Mesenchymal stem cell (in vitro differentiated cells and primary cell): ENCODE measurements at regions not wholly inside any gene's neighbourhood (a gene's known extent, or its start where the extent isn't known, plus 50 kb on each side); places are given as distances from the start of the nearest gene placed in this dataset.

Experiments
- DNase-seq: peaks from one replicate; pipeline ENCODE4 v3.0.0-alpha.2; 2013
- H2AFZ ChIP-seq: one replicate; pipeline ENCODE4 v1.6.1; 2013; ENCODE audit warnings: low read depth, mild to moderate bottlenecking, control low read depth, inconsistent platforms, low read length, moderate library complexity
- H2AK5ac ChIP-seq: 2 replicates; pipeline ENCODE4 v1.6.1; 2013; ENCODE audit warnings: low read length, moderate library complexity, mild to moderate bottlenecking, inconsistent platforms; ENCODE audit not compliant: severe bottlenecking
- H2BK120ac ChIP-seq: one replicate; pipeline ENCODE4 v1.6.1; 2013; ENCODE audit warnings: low read depth, mild to moderate bottlenecking, inconsistent platforms, low read length, moderate library complexity
- H2BK12ac ChIP-seq, 2 experiments: one replicate each; pipeline ENCODE4 v1.6.1; 2013; ENCODE audit warnings: inconsistent platforms in 2 of 2, low read length in 2 of 2, mild to moderate bottlenecking in 2 of 2, moderate library complexity in 2 of 2, control low read depth in 1 of 2
- H2BK15ac ChIP-seq: one replicate; pipeline ENCODE4 v1.6.1; 2013; ENCODE audit warnings: mild to moderate bottlenecking, low read depth, inconsistent platforms; ENCODE audit not compliant: poor library complexity, severe bottlenecking
- H2BK5ac ChIP-seq: 2 replicates; pipeline ENCODE4 v1.6.1; 2013; ENCODE audit warnings: low read depth, mild to moderate bottlenecking, low read length, control low read depth, inconsistent platforms; ENCODE audit not compliant: poor library complexity, severe bottlenecking
- H3K14ac ChIP-seq, 2 experiments: one replicate each; pipeline ENCODE4 v1.6.1; 2013; ENCODE audit warnings: inconsistent platforms in 2 of 2, low read length in 2 of 2, control low read depth in 1 of 2, mild to moderate bottlenecking in 1 of 2, moderate library complexity in 1 of 2
- H3K18ac ChIP-seq, 2 experiments: one replicate each; pipeline ENCODE4 v1.6.1; 2013; ENCODE audit warnings: inconsistent platforms in 2 of 2, low read length in 2 of 2, control low read depth in 1 of 2, low read depth in 1 of 2, mild to moderate bottlenecking in 1 of 2
- H3K23ac ChIP-seq, 2 experiments: one replicate each; pipeline ENCODE4 v1.6.1; 2013; ENCODE audit warnings: inconsistent platforms in 2 of 2, low read length in 2 of 2, mild to moderate bottlenecking in 2 of 2, moderate library complexity in 2 of 2, control low read depth in 1 of 2
- H3K27ac ChIP-seq: 2 replicates; pipeline ENCODE4 v1.5.1; 2013; ENCODE audit warnings: mild to moderate bottlenecking, moderate library complexity, low read length, control low read depth, inconsistent platforms; ENCODE audit not compliant: poor library complexity, severe bottlenecking
- H3K27me3 ChIP-seq, 2 experiments: 2 replicates each; pipeline versions ENCODE4 v1.6.1 to v1.7.0; 2013; ENCODE audit warnings: low read length in 2 of 2, mild to moderate bottlenecking in 2 of 2, moderate library complexity in 2 of 2, control low read depth in 1 of 2, inconsistent platforms in 1 of 2; ENCODE audit not compliant: control insufficient read depth in 1 of 2, insufficient read depth in 1 of 2
- H3K36me3 ChIP-seq, 2 experiments: 2 replicates each; pipeline versions ENCODE4 v1.6.1 to v1.7.0; 2013; ENCODE audit warnings: low read length in 2 of 2, control low read depth in 1 of 2, inconsistent platforms in 1 of 2, low read depth in 1 of 2, mild to moderate bottlenecking in 1 of 2; ENCODE audit not compliant: insufficient read depth in 2 of 2, control insufficient read depth in 1 of 2
- H3K4ac ChIP-seq, 2 experiments: one replicate each; pipeline ENCODE4 v1.6.1; 2013; ENCODE audit warnings: inconsistent platforms in 2 of 2, low read length in 2 of 2, mild to moderate bottlenecking in 2 of 2, moderate library complexity in 2 of 2, control low read depth in 1 of 2, low read depth in 1 of 2
- H3K4me1 ChIP-seq: 2 replicates; pipeline ENCODE4 v1.6.1; 2013; ENCODE audit warnings: low read depth, low read length, control low read depth; ENCODE audit not compliant: control insufficient read depth, insufficient read depth
- H3K4me2 ChIP-seq: 2 replicates; pipeline ENCODE4 v1.6.1; 2013; ENCODE audit warnings: low read length, mild to moderate bottlenecking, inconsistent platforms; ENCODE audit not compliant: poor library complexity, severe bottlenecking
- H3K4me3 ChIP-seq, 2 experiments: 2 replicates each; pipeline versions ENCODE4 v1.5.1 to v1.7.0; 2013; ENCODE audit warnings: low read length in 2 of 2, mild to moderate bottlenecking in 2 of 2, control low read depth in 1 of 2, low read depth in 1 of 2; ENCODE audit not compliant: insufficient read depth in 1 of 2
- H3K79me1 ChIP-seq: replicated peaks from 2 replicates; pipeline ENCODE4 v1.6.1; 2013; ENCODE audit warnings: mild to moderate bottlenecking, control low read depth, low read length, inconsistent platforms; ENCODE audit not compliant: poor library complexity, severe bottlenecking
- H3K9ac ChIP-seq: 2 replicates; pipeline ENCODE4 v1.7.0; 2013; ENCODE audit warnings: mild to moderate bottlenecking, low read length, moderate library complexity
- H3K9me3 ChIP-seq: 2 replicates; pipeline ENCODE4 v1.7.0; 2013; ENCODE audit warnings: mild to moderate bottlenecking, low read length; ENCODE audit not compliant: control insufficient read depth
- H4K8ac ChIP-seq: one replicate; pipeline ENCODE4 v1.6.1; 2013; ENCODE audit warnings: inconsistent platforms, mild to moderate bottlenecking, low read length, moderate library complexity
- H4K91ac ChIP-seq: one replicate; pipeline ENCODE4 v1.6.1; 2013; ENCODE audit warnings: mild to moderate bottlenecking, low read length, inconsistent platforms
- WGBS: methylation state at CpG from one replicate; pipeline ENCODE4 v1.1.7; 2013; ENCODE audit warnings: mixed read lengths; 5-methylcytosine and 5-hydroxymethylcytosine counted together

DNA sequence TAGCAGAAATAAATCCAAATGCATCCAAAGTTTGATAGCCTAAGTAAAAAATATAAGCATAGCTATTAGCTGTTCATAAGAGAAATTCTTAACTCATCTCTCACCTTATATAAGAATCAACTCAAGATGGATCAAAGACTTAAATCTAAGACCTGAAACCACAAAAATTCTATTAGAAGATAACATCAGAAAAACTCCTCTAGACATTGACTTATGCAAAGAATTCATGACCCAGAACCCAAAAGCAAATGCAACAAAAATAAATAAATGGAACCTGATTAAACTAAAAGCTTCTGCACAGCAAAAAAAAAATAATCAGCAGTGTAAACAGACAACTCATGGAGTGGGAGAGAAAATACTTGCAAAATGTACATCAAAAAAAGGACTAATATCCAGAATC lies 184.3 kb downstream of the TFAP2A start:
- no peak overlapping the region for H3K9ac ChIP-seq
- no peak overlapping the region for H2BK12ac ChIP-seq
- no peaks in the 10 kb centered on the region for H3K79me1 ChIP-seq
- H3K4ac ChIP-seq = no peak overlapping the region
- H2AFZ ChIP-seq = no peak overlapping the region
- no peak overlapping the region for H3K14ac ChIP-seq
- no peak overlapping the region for H2BK15ac ChIP-seq
- H3K4me3 ChIP-seq = no peak overlapping the region
- no peaks in the 10 kb centered on the region for H3K27me3 ChIP-seq
- no peak overlapping the region for H4K91ac ChIP-seq
- H3K27ac ChIP-seq = no peak overlapping the region
- no peak overlapping the region for H3K23ac ChIP-seq
- no peak overlapping the region for H2BK5ac ChIP-seq
- no peak overlapping the region for H4K8ac ChIP-seq
- no peak for DNase-seq
- peaks cover 11% of the 10 kb centered on the region for H3K9me3 ChIP-seq
- no peak overlapping the region for H2AK5ac ChIP-seq
- H3K36me3 ChIP-seq = no peaks in the 10 kb centered on the region
- H2BK120ac ChIP-seq = no peak overlapping the region
- H3K4me2 ChIP-seq = no peak overlapping the region
- no peak overlapping the region for H3K18ac ChIP-seq
- H3K4me1 ChIP-seq = no peaks in the 10 kb centered on the region

DNA sequence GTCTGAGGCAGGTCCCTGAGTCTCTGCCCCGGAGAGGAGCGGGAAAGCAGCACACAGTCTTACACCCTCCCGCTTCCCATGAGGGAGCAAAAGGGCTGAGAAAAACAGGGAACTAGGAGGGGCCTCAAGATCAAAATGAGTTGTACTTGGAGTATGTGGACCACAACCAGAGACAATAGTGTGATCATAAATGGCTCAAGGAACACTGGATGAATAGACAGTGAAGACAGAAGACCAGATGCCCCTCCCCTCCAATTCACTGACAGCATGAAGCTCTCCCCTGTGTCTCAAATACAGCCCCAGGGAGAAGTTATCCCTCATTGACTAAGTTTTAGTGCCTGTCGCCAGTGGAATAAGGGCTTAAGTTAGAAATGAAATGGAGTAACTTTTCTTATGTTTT lies 191.0 kb downstream of the TFAP2A start:
- H4K91ac ChIP-seq = no peak overlapping the region
- H2AK5ac ChIP-seq = no peak overlapping the region
- H3K23ac ChIP-seq = no peak overlapping the region
- H3K18ac ChIP-seq = no peak overlapping the region
- H3K4me2 ChIP-seq = no peak overlapping the region
- peaks cover 23% of the 10 kb centered on the region for H3K9me3 ChIP-seq
- no peak overlapping the region for H2BK12ac ChIP-seq
- H3K36me3 ChIP-seq = no peaks in the 10 kb centered on the region
- H3K9ac ChIP-seq = no peak overlapping the region
- H3K14ac ChIP-seq = no peak overlapping the region
- 90% methylated on average over 4 of the region's 4 CpGs for WGBS
- H3K4me3 ChIP-seq = no peak overlapping the region
- no peak overlapping the region for H4K8ac ChIP-seq
- no peak overlapping the region for H2BK15ac ChIP-seq
- H2AFZ ChIP-seq = no peak overlapping the region
- no peak overlapping the region for H3K27ac ChIP-seq
- no peak overlapping the region for H3K4ac ChIP-seq
- DNase-seq = no peak
- no peak overlapping the region for H2BK5ac ChIP-seq
- H3K27me3 ChIP-seq = no peaks in the 10 kb centered on the region
- H3K4me1 ChIP-seq = no peaks in the 10 kb centered on the region
- no peak overlapping the region for H2BK120ac ChIP-seq
- no peaks in the 10 kb centered on the region for H3K79me1 ChIP-seq

DNA sequence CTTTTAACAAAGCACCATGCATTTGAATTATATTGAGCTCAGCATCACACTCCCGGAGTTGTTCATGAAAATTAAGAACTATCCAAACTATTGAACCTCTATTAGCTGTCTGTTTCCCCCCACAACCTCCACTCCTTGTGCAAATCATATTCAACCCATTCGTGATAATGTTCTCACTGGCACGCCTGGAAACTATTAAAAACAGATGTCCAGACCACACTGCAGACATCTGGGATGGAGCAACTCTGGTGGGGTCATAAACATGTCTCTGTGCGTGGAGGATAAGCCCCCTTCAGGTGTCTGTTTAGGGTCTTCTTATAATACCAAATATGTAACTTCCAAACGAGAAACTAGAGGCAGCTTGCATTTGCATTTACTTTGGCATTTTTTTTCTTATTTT lies 193.7 kb downstream of the TFAP2A start:
- 65% methylated on average over 4 of the region's 5 CpGs for WGBS
- H3K4ac ChIP-seq = no peak overlapping the region

DNA sequence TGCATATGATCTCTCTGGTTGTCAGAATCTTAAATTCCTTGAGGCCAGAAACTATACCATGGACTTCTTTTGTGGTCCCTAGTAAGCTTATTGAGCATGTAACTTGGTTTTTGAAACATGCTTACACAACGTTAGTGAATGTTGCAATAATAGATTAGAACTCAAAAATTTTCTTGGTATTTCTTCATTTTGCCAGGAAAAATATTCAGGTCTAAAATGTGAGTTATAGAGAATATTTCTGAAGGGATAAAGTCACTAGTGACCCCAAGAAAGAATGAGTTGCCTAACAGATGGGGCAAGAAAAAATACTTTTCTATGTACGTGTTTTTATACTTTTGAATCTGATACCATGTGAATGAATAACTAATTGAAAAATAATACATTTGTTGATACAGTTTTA lies 195.4 kb downstream of the TFAP2A start:
- Histone ChIP-seq H3K36me3 (no peaks in the 10 kb centered on the region), H3K27me3 (no peaks in the 10 kb centered on the region), H3K79me1 (no peaks in the 10 kb centered on the region), H2BK5ac (no peak overlapping the region), H2BK12ac (no peak overlapping the region), H3K4ac (no peak overlapping the region), H3K9me3 (peaks cover 4% of the 10 kb centered on the region), H2BK15ac (no peak overlapping the region), H2AK5ac (no peak overlapping the region), H3K9ac (no peak overlapping the region), H3K27ac (no peak overlapping the region), H3K4me2 (no peak overlapping the region), H3K23ac (no peak overlapping the region), H2BK120ac (no peak overlapping the region), H3K14ac (no peak overlapping the region), H3K4me3 (no peak overlapping the region), H3K4me1 (no peaks in the 10 kb centered on the region), H4K91ac (no peak overlapping the region), H4K8ac (no peak overlapping the region), H2AFZ (no peak overlapping the region), H3K18ac (no peak overlapping the region)
- no peak for DNase-seq
- WGBS = 92% methylated on average over 1 of the region's 2 CpGs

More for the DNA sequence above, 193.7 kb downstream of the TFAP2A start:
- H2BK15ac ChIP-seq = no peak overlapping the region
- no peaks in the 10 kb centered on the region for H3K4me1 ChIP-seq
- H2AK5ac ChIP-seq = no peak overlapping the region
- no peak overlapping the region for H2BK5ac ChIP-seq
- H3K9ac ChIP-seq = no peak overlapping the region
- H3K27ac ChIP-seq = no peak overlapping the region
- no peak overlapping the region for H3K18ac ChIP-seq
- peaks cover 13% of the 10 kb centered on the region for H3K9me3 ChIP-seq
- no peak overlapping the region for H4K8ac ChIP-seq
- H4K91ac ChIP-seq = no peak overlapping the region
- H3K23ac ChIP-seq = no peak overlapping the region
- H2AFZ ChIP-seq = no peak overlapping the region
- no peaks in the 10 kb centered on the region for H3K36me3 ChIP-seq
- no peak overlapping the region for H2BK12ac ChIP-seq
- DNase-seq = no peak
- H3K27me3 ChIP-seq = no peaks in the 10 kb centered on the region
- H3K4me2 ChIP-seq = no peak overlapping the region
- no peak overlapping the region for H2BK120ac ChIP-seq
- H3K14ac ChIP-seq = no peak overlapping the region
- H3K4me3 ChIP-seq = no peak overlapping the region
- no peaks in the 10 kb centered on the region for H3K79me1 ChIP-seq
